ENCODE measurements at regions not wholly inside any gene's neighbourhood (a gene's known extent, or its start where the extent isn't known, plus 50 kb on each side); places are given as distances from the start of the nearest gene placed in this dataset.

- no peaks in the 10 kb centered on the region for H3K9me3 ChIP-seq (replicated peaks; ENCODE audit: control insufficient read depth, insufficient read depth, low read length)
- H3K9ac ChIP-seq (replicated peaks; ENCODE audit: extremely low read depth, insufficient read depth, low read length), result no peak overlapping the region
- no peaks in the 10 kb centered on the region for H3K27me3 ChIP-seq (ENCODE audit: control insufficient read depth in 2 of 2, insufficient read depth in 2 of 2, low read length in 2 of 2)
- DNase-seq (ENCODE audit: low read depth, low spot score), result no peak
- ChIA-PET CTCF (no interaction called here), POLR2A (no interaction called here)
- dilution Hi-C loops (cut with MboI; ENCODE audit: extremely low pct_ligation_motif_present, low sequenced_read_pairs), result no loop called here
- no peak for TF ChIP-seq POLR2AphosphoS5 (IDR thresholded peaks at IDR 0.05; ENCODE audit: insufficient read depth, low read depth, low read length)
- no peak for TF ChIP-seq EZH2 (IDR thresholded peaks at IDR 0.05; ENCODE audit: borderline replicate concordance, low read depth, low read length, severe bottlenecking)
- TF ChIP-seq MAX (IDR thresholded peaks at IDR 0.05; ENCODE audit: insufficient read depth, insufficient read length), result no peak
- TF ChIP-seq GATA2 (IDR thresholded peaks at IDR 0.05; ENCODE audit: insufficient read depth, insufficient read length, low read depth, low read length), result no peak
- no peak for TF ChIP-seq CTCF (IDR thresholded peaks at IDR 0.05; ENCODE audit: extremely low read depth in 1 of 2, insufficient read depth in 1 of 2, low read depth in 1 of 2, low read length in 2 of 2)
- no peak for TF ChIP-seq MYC (IDR thresholded peaks at IDR 0.05; ENCODE audit: low read depth, low read length)
- no peak for TF ChIP-seq JUN (IDR thresholded peaks at IDR 0.05; ENCODE audit: borderline replicate concordance, insufficient read depth, insufficient read length, low read depth)
- TF ChIP-seq FOS (IDR thresholded peaks at IDR 0.05; ENCODE audit: borderline replicate concordance, insufficient read depth, low read length), result no peak
- no peak for TF ChIP-seq POLR2A (IDR thresholded peaks at IDR 0.05; ENCODE audit: low read depth, low read length)
- H3K79me2 ChIP-seq (ENCODE audit: control insufficient read depth, insufficient read depth, low read length), result no peaks in the 10 kb centered on the region
- H3K4me2 ChIP-seq (ENCODE audit: insufficient read depth, low read length), result no peak overlapping the region
- no peak overlapping the region for H3K27ac ChIP-seq (ENCODE audit: insufficient read depth, low read depth, low read length)
- no peaks in the 10 kb centered on the region for H3K36me3 ChIP-seq (ENCODE audit: control insufficient read depth in 2 of 2, extremely low read depth in 1 of 2, insufficient read depth in 2 of 2, low read length in 2 of 2)
- no peaks in the 10 kb centered on the region for H3K9me1 ChIP-seq (replicated peaks; ENCODE audit: control insufficient read depth, extremely low read depth, insufficient read depth, low read length)
- FAIRE-seq, result no peak
- H3K4me1 ChIP-seq (ENCODE audit: control insufficient read depth, extremely low read depth, insufficient read depth, low read length), result no peaks in the 10 kb centered on the region
- BruUV-seq (replicated peaks), result no TSS peak
- no peak overlapping the region for H2AFZ ChIP-seq (ENCODE audit: low read depth, low read length)
- H3K4me3 ChIP-seq (replicated peaks in 1 of 3; ENCODE audit: insufficient read depth in 1 of 3, low read depth in 1 of 3, low read length in 3 of 3), result no peak overlapping the region
- intact Hi-C loops (cut with micrococcal nuclease), result no loop called here
- H4K20me1 ChIP-seq (replicated peaks; ENCODE audit: control insufficient read depth, extremely low read depth, insufficient read depth, low read length), result no peaks in the 10 kb centered on the region
Observed at GRCh38 chr4:95644417-95644816, 95.6 kb upstream of the UNC5C start.

Measured in endothelial cell of umbilical vein (primary cell).